Right renal pelvis (tissue), 4 donors: ENCODE measurements at regions not wholly inside any gene's neighbourhood (a gene's known extent, or its start where the extent isn't known, plus 50 kb on each side); places are given as distances from the start of the nearest gene placed in this dataset.
"Not testable (repeated sequence)": the region's sequence is repeated elsewhere in the genome, so short reads cannot be mapped to it uniquely, and the experiment has no call there.

Experiments used
- DNase-seq, 4 donors: peaks; one replicate each; pipeline ENCODE4 v3.0.0-alpha.2; 2013; ENCODE audit warnings: low read depth in 4 of 4, low spot score in 3 of 4, missing footprints in 1 of 4

DNA sequence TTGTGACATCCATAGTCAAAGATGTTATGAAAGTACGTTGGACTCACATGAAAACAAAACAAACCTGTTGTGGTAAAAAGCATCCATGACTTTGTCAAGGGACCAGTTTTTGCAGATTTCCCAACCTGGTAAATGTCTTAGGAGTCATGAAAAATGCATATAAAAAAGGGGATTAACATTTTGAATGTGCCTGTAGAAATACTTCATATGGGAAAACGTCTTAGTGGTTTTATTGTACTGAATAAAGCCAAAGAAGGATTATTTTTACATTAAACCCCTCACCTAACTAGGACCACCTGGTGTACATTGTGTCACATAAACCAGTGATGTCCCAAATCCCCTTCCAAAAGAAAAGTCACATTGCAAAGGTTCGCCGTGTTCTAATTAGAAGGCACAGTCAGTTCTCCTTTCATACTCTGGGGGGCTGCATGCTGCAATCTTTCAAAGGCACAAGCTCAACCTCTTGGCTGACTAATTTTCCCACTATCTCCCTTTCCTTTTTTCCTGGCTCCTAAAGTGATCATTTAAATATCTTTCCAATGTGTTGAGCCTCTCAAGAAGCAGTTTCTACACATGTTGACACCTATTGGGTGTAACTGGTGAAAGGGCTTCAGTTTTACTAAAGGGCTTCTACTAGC is 119.8 kb upstream of the SPAG17 start:
- no peak for DNase-seq

- no peak for DNase-seq
Observed at GRCh38 chr1:118303534-118303933, 118.5 kb upstream of the SPAG17 start.

- no peak for DNase-seq
Observed at GRCh38 chr1:118303064-118303463, 118.0 kb upstream of the SPAG17 start.

GRCh38 chr1:118302145-118302544 is 117.1 kb upstream of the SPAG17 start:
- DNase-seq, result no peak

- DNase-seq, result no peak
Observed at GRCh38 chr1:118300808-118301207, 115.8 kb upstream of the SPAG17 start.

DNA sequence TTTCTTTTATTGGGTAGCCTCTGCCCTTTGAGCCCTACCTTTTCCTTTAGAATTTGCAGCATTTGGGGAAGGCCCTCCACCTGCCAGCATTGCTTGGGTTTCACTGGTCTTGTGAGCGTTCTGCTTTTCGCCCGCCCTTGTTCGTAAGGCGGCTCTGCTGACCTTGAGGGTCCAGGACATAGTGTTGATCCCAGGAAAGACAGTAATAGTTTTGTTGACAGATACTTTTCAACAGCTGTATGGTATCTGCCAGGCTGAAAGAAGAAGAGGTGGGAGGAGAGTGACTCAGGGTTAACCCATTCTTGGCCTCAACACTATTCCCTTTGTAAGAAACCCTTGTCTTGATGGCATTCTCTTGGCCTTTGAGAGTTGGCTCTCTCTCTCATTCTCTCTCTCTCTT is 113.4 kb upstream of the SPAG17 start:
- no peak for DNase-seq

- DNase-seq, result no peak
Observed at GRCh38 chr1:118297521-118297920, 112.5 kb upstream of the SPAG17 start.

DNA sequence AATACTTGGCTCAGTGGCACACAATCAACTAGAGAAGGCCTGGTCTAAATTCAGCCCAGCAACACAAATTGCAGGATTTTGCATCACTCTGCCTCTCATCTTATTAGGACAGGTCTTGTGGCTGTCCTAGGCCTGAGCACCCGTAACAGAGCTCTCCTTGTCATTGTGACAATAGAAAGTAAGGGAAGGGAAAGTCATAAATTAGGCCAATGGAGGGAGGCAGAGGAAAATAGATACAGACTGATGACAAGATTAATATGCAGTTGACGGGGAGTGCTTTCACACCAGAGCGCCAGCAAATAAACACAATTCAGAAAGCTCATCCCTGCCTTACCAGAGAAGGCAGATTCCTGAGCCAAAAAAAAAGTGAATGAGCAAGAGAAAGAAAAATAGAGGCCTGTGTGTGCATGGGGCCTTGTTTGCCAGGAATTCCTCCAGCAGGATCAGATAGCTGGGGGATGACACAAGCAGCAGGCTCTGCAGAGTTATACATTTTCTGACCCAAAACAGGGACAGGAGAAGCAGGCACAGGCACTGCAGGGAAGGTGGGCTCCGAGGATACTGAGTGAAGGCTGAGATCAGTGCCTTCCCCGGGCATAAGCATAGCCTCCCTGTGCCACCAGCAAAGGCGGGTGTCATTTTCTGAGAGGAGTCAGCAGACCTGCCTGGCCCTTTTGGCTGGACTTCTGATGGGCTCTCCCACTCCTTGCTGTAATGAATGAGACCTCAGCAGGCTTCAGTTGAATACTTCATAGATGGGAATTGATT is 110.0 kb upstream of the SPAG17 start:
- no peak for DNase-seq

GRCh38 chr1:118291661-118292060 is 106.6 kb upstream of the SPAG17 start:
- DNase-seq, result no peak

GRCh38 chr1:118290571-118290970 is 105.5 kb upstream of the SPAG17 start:
- DNase-seq, result no peak

DNA sequence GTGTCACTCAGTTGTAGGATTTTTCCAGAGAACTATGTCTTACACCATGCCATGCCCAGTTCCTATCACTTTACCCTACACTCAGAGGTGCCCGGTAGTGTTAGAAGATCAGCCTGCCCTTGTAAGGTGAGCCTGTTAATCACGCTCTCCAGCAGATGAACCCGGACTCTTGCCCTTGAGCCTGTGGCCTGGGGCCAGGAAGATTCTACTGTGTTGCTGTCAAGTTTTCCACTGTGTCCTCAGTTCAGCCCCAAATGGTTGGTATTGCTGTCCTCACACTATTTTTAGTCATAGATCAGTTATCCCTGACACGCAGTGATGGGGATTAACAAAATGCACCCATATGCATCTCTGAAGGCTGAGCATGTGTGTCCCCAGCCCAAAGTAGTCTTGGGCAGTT is 105.0 kb upstream of the SPAG17 start:
- DNase-seq, result no peak

GRCh38 chr1:118280656-118281055 is 95.6 kb upstream of the SPAG17 start:
- not testable (repeated sequence) for DNase-seq

- DNase-seq, result no peak
Observed at GRCh38 chr1:118275472-118276115, 90.6 kb upstream of the SPAG17 start.

DNA sequence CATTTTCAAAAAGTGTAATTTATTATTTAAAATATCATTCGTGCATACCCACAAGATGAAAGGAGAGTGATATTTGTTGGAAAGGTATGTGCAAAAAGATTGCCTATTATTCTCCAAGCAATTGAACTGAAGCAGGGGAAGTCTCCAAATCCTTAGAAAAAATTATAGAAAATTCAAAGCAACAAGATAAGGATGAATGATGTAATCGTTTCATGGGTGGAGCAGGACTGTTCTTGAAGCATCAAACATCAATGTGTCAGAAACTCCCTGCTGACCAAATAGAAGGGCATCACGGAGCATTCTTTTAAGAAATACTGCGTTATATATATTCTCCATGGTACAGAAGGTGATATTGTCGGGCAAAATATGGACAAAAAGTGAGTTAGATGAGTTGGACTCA is 87.9 kb upstream of the SPAG17 start:
- no peak for DNase-seq

- no peak for DNase-seq
Observed at GRCh38 chr1:118271883-118272282, 86.9 kb upstream of the SPAG17 start.

- no peak for DNase-seq
Observed at GRCh38 chr1:118269598-118269997, 84.6 kb upstream of the SPAG17 start.

GRCh38 chr1:118266436-118266835 is 81.4 kb upstream of the SPAG17 start:
- no peak for DNase-seq

- no peak for DNase-seq
Observed at GRCh38 chr1:118264343-118264742, 79.3 kb upstream of the SPAG17 start.

DNA sequence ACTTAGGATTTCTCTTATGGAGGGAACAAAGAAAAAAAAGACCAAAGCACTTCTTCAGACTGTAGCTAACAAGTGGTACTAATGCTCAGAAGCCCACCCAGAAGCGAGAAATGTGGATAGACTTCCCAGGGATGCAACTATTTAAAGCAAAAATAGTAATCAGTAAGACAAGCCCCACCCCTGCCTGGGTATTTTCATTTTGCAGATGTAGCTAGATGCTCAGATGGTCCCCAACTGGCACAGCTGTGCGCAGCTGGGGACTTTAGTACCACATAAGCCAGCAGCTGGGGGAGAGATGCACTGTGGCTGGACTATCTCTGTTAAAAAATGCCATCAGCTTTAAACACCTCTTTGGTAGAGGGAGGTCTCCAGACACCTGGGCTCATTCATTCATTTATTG is 77.8 kb upstream of the SPAG17 start:
- no peak for DNase-seq

DNA sequence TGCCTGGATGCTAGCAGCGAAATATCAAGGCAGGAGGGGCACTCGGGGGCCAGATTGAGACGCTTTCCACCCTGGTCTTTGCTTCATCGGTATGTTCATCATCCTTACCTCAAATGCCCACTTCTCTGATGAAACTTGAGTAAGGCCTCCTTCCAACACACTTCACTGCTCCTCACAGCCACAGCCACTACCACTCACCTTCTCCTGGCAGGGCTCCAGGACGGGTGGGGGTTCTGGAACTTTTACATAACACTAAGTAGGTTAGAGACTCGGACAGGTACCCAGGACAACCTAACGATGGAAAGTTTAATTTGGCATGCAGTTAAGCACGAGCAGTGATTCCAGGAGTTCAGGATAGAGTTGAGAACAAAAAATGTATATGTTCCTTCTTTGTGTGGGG is 73.9 kb upstream of the SPAG17 start:
- no peak for DNase-seq

- DNase-seq, result no peak
Observed at GRCh38 chr1:118257946-118258345, 72.9 kb upstream of the SPAG17 start.
